Keratinocyte (primary cell): ENCODE measurements at regions not wholly inside any gene's neighbourhood (a gene's known extent, or its start where the extent isn't known, plus 50 kb on each side); places are given as distances from the start of the nearest gene placed in this dataset.

Experiments used
- DNase-seq: peaks from one replicate; pipeline ENCODE4 v3.0.0-alpha.2; 2011; ENCODE audit warnings: low read depth, missing footprints, low spot score
- FAIRE-seq: peaks from 2 replicates; lab custom pipeline; 2011; peaks lifted over from hg19 to GRCh38; lab: Jason Lieb, UNC
- H2AFZ ChIP-seq: 2 replicates; pipeline ENCODE4 v1.6.0; 2012; ENCODE audit warnings: low read length, control low read depth, inconsistent platforms; ENCODE audit not compliant: control insufficient read depth
- H3K27ac ChIP-seq: 2 replicates; pipeline ENCODE4 v1.5.1; 2011; ENCODE audit warnings: low read length; ENCODE audit not compliant: control insufficient read depth, insufficient read depth
- H3K27me3 ChIP-seq: 3 replicates; pipeline ENCODE4 v1.6.0; 2011; ENCODE audit warnings: low read length; ENCODE audit not compliant: control insufficient read depth, insufficient read depth; ENCODE audit errors: extremely low read depth
- H3K36me3 ChIP-seq, 2 experiments: 2 replicates in 1 of 2; 3 replicates in 1 of 2; pipeline ENCODE4 v1.5.1; 2011; ENCODE audit warnings: low read length in 2 of 2, mild to moderate bottlenecking in 1 of 2; ENCODE audit not compliant: control insufficient read depth in 2 of 2, insufficient read depth in 2 of 2; ENCODE audit errors: extremely low read depth in 1 of 2
- H3K4me1 ChIP-seq: 3 replicates; pipeline ENCODE4 v1.5.1; 2011; ENCODE audit warnings: low read length; ENCODE audit not compliant: control insufficient read depth, insufficient read depth; ENCODE audit errors: extremely low read depth
- H3K4me2 ChIP-seq: 3 replicates; pipeline ENCODE4 v1.6.0; 2011; ENCODE audit warnings: low read depth, low read length; ENCODE audit not compliant: control insufficient read depth, insufficient read depth; ENCODE audit errors: extremely low read depth
- H3K4me3 ChIP-seq, 3 experiments: fragments of 200-600 bp in 1 of 3; sonication (generic) in 1 of 3; 2 replicates in 2 of 3; 3 replicates in 1 of 3; pipeline ENCODE4 v1.5.1; 2011 to 2016; ENCODE audit warnings: low read length in 3 of 3, mild to moderate bottlenecking in 3 of 3, control low read depth in 2 of 3, inconsistent platforms in 1 of 3, low read depth in 1 of 3, mixed read lengths in 1 of 3, mixed run types in 1 of 3, moderate library complexity in 1 of 3; ENCODE audit not compliant: control insufficient read depth in 2 of 3, insufficient read depth in 2 of 3; ENCODE audit errors: extremely low read depth in 1 of 3
- H3K79me2 ChIP-seq: 2 replicates; pipeline ENCODE4 v1.6.0; 2012; ENCODE audit warnings: low read length; ENCODE audit not compliant: control insufficient read depth, insufficient read depth
- H3K9ac ChIP-seq: 3 replicates; pipeline ENCODE4 v1.6.0; 2011; ENCODE audit warnings: low read length; ENCODE audit not compliant: control insufficient read depth, insufficient read depth; ENCODE audit errors: extremely low read depth
- H3K9me1 ChIP-seq: 3 replicates; pipeline ENCODE4 v1.6.0; 2011; ENCODE audit warnings: low read length; ENCODE audit not compliant: control insufficient read depth, insufficient read depth; ENCODE audit errors: extremely low read depth
- H3K9me3 ChIP-seq: 2 replicates; pipeline ENCODE4 v1.5.1; 2012; ENCODE audit warnings: low read depth, low read length; ENCODE audit not compliant: control insufficient read depth
- H4K20me1 ChIP-seq: 3 replicates; pipeline ENCODE4 v1.6.0; 2011; ENCODE audit warnings: low read length; ENCODE audit not compliant: control insufficient read depth, insufficient read depth; ENCODE audit errors: extremely low read depth
- CTCF ChIP-seq, 3 experiments: IDR thresholded peaks in 1 of 3; conservative IDR thresholded peaks in 1 of 3; optimal IDR thresholded peaks in 1 of 3; 2 replicates in 2 of 3; 3 replicates in 1 of 3; pipeline versions ENCODE3 to v1.5.1; 2011; ENCODE audit warnings: low read length in 3 of 3, mild to moderate bottlenecking in 3 of 3, moderate library complexity in 2 of 3, control low read depth in 1 of 3, inconsistent platforms in 1 of 3; ENCODE audit not compliant: insufficient read depth in 2 of 3; ENCODE audit errors: extremely low read depth in 1 of 3
- EZH2 ChIP-seq: IDR thresholded peaks from one replicate; pipeline ENCODE4 v1.6.1; 2012; ENCODE audit warnings: inconsistent platforms, mild to moderate bottlenecking, low read length, moderate library complexity
- dilution Hi-C: fragments of 300-500 bp; cut with MboI; formaldehyde crosslinking; loops from one replicate; pipeline ENCODE4 v1.7.0; 2020; ENCODE audit warnings: low sequenced_read_pairs; ENCODE audit not compliant: extremely low pct_ligation_motif_present

- H3K4me1 ChIP-seq = no peaks in the 10 kb centered on the region
- no peak for FAIRE-seq
- H3K9me3 ChIP-seq = no peaks in the 10 kb centered on the region
- no peaks in the 10 kb centered on the region for H3K36me3 ChIP-seq
- no peaks in the 10 kb centered on the region for H3K79me2 ChIP-seq
- no peak overlapping the region for H3K27ac ChIP-seq
- H2AFZ ChIP-seq = no peak overlapping the region
- no peak overlapping the region for H3K4me2 ChIP-seq
- no peaks in the 10 kb centered on the region for H3K27me3 ChIP-seq
- no peak for DNase-seq
- no peak overlapping the region for H3K4me3 ChIP-seq
- H3K9ac ChIP-seq = no peak overlapping the region
- dilution Hi-C loops = no loop called here
- H4K20me1 ChIP-seq = no peaks in the 10 kb centered on the region
- TF ChIP-seq EZH2 (no peak), CTCF (optimal IDR thresholded peaks at IDR 0.05 in 1 of 3, IDR thresholded peaks at IDR 0.05 in 1 of 3, conservative IDR thresholded peaks at IDR 0.05 in 1 of 3; ENCODE audit: extremely low read depth in 1 of 3, insufficient read depth in 2 of 3, low read length in 3 of 3) (no peak)
- no peaks in the 10 kb centered on the region for H3K9me1 ChIP-seq
These were observed 86.2 kb downstream of the MAD2L1 start for GRCh38 chr4:119980456-119980855.

GRCh38 chr4:119977076-119977940, 89.3 kb downstream of the MAD2L1 start:
- Histone ChIP-seq H3K4me3 (no peak overlapping the region), H3K4me1 (no peaks in the 10 kb centered on the region), H3K9me1 (no peaks in the 10 kb centered on the region), H3K79me2 (no peaks in the 10 kb centered on the region), H2AFZ (no peak overlapping the region), H3K4me2 (no peak overlapping the region), H3K27me3 (no peaks in the 10 kb centered on the region), H3K9ac (no peak overlapping the region), H4K20me1 (no peaks in the 10 kb centered on the region), H3K9me3 (no peaks in the 10 kb centered on the region), H3K27ac (no peak overlapping the region), H3K36me3 (no peaks in the 10 kb centered on the region)
- FAIRE-seq (no peak), DNase-seq (no peak)
- dilution Hi-C loops = no loop called here
- no peak for TF ChIP-seq EZH2
- TF ChIP-seq CTCF (optimal IDR thresholded peaks at IDR 0.05 in 1 of 3, IDR thresholded peaks at IDR 0.05 in 1 of 3, conservative IDR thresholded peaks at IDR 0.05 in 1 of 3; ENCODE audit: extremely low read depth in 1 of 3, insufficient read depth in 2 of 3, low read length in 3 of 3) = no peak
